Stimulated activated CD4-positive, alpha-beta T cell treated with anti-CD3 and anti-CD28 coated beads, Interleukin-4, amount 100 ng/mL, for 1 hour (primary cell): ENCODE measurements at regions not wholly inside any gene's neighbourhood (a gene's known extent, or its start where the extent isn't known, plus 50 kb on each side); places are given as distances from the start of the nearest gene placed in this dataset.
"Not testable (repeated sequence)": the region's sequence is repeated elsewhere in the genome, so short reads cannot be mapped to it uniquely, and the experiment has no call there.

Experiments
- DNase-seq: peaks from one replicate; pipeline ENCODE4 v3.0.0-alpha.2; 2020

DNA sequence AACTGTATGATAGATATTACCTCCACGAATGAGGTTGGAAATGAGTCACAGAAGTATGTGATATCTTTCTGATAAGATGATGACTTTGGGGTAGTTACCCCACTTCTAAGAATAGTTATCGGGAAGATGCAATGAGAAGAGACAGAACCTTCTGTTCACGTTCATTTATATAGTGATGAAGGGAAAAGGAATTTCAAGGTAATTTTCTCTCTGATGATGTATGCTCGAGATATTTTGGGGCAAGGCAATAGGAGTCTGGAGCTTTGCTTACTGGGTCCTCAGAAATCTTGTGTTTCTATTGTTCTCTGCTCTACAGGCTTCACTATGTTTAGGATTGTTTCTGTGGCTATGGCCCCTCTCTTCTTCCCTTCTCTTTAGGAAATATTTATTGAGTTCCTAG lies 1389.6 kb downstream of the CDH8 start:
- DNase-seq: no peak

GRCh38 chr16:60645541-60645940 lies 1390.7 kb downstream of the CDH8 start:
- no peak for DNase-seq

- no peak for DNase-seq
Measured at GRCh38 chr16:60642956-60643355, 1393.3 kb downstream of the CDH8 start.

DNA sequence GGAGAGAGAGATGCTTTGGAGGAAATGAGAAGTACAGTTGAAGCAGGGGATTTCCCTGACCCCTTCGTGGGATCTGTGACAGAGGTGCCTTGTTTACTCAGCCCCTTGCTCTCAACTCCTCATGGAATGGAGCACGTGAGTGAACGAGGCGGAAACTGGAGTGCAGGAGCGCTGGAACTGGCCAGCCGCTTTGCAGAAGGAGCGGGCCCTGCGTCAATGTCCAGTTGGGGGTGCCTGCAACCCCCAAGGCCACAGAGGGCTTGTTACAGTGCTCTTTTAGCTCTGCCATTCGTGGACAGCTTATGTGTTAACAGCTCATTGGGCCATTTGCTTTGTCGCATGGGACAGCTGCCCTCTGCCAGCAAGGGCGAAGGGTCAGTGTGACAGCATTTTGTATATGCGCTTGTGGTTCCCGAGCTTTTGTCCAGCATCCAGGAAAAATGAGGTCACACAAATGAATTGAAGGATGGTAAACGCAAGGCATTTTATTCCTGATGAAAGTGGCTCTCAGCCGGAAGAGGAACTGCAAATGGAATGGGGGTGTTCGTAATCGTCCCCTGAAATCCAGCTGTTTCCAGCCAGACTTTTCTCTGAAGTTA lies 1395.1 kb downstream of the CDH8 start:
- DNase-seq: no peak

- DNase-seq: no peak
Measured at GRCh38 chr16:60640038-60640437, 1396.2 kb downstream of the CDH8 start.

- not testable (repeated sequence) for DNase-seq
Measured at GRCh38 chr16:60636636-60637035, 1399.6 kb downstream of the CDH8 start.

DNA sequence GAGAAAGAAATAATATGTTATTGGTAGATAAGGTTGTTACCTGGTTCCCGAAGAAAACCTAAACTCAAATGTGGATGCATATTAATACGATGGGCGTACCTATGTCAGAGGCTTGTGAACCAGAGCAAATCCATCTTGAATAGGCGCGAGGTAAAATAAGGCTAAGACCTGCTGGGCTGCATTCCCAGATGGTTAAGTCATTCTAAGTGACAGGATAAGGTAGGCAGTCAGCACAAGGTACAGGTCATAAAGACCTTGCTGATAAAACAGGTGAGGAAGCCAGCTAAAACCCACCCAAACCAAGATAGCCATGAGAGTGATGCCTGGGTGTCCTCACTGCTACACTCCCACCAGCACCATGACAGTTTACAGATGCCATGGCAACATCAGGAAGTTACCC lies 1400.1 kb downstream of the CDH8 start:
- no peak for DNase-seq

- DNase-seq: no peak
Measured at GRCh38 chr16:60635548-60635947, 1400.7 kb downstream of the CDH8 start.

DNA sequence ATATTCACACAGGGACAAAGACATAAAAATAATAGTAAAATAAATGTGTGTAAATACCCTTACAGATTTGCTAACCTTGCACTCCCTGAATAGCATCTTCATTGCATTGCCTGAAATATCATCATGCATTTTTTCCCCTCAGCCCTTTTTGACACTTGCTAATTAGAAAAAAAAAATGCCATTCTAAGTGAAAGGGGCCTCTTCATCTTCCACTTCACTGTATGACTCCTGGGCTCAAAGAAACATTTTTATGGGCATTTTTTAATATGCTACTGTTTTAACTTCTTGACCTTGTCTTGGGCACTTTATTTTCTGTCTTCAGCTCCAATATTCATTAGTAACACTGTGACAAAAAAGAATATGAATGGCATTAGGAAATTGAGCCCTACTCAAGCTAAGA lies 1424.4 kb downstream of the CDH8 start:
- DNase-seq: no peak

DNA sequence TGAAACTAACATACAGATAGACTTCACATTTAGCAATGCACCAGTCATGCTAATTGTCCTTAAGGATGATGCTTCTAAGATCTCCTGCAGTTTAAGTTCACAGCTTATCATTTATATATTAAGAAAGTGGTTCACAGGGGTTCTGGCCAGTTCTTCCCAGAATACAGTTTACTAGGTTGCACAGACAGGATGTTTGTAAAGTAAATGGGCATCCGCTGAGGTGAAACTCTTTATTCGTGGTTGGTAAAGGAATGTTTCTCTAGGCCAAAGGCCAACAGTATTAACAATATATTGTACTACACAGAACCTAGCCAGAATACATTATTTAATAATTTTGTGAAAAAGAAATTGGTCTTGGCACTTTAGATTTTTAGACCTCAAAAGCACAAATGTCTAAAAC lies 1427.3 kb downstream of the CDH8 start:
- DNase-seq: no peak

DNA sequence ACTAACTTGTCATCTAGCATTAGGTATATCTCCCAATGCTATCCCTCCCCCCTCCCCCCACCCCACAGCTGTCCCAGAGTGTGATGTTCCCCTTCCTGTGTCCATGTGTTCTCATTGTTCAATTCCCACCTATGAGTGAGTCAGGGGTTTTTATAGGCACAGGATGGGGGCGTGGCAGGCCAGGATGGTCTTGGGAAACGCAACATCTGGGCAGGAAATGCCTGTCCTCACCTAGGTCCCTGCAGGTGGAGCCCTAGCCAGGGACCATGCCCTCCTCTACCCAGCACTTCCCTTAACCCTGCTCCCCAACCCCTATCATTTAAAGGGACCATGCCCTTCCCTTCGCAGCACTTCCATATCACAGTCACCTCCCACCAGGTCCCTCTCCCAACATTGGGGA lies 1430.6 kb downstream of the CDH8 start:
- DNase-seq: not testable (repeated sequence)

GRCh38 chr16:60605176-60605575 lies 1431.1 kb downstream of the CDH8 start:
- DNase-seq: no peak

- DNase-seq: no peak
Measured at GRCh38 chr16:60586493-60586892, 1449.7 kb downstream of the CDH8 start.

- DNase-seq: no peak
Measured at GRCh38 chr16:60582528-60582927, 1453.7 kb downstream of the CDH8 start.

DNA sequence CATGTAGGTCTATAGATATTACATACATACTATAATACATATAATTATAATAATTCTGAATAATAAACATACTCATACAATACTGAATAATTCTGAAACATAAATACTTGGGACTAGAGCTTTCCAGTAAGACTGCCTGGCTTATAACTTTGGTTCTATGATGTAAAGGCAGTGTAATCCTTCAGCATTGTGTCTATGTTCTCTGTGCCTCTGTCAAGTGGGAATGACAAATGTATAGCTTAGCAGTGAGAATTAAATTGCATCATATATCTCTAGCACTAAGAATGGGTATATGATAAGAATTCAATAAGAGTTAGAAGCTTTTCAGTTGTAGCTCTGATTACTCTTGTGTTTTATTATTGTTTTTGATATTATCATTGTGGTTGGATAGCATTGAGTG lies 1469.3 kb downstream of the CDH8 start:
- DNase-seq: no peak

DNA sequence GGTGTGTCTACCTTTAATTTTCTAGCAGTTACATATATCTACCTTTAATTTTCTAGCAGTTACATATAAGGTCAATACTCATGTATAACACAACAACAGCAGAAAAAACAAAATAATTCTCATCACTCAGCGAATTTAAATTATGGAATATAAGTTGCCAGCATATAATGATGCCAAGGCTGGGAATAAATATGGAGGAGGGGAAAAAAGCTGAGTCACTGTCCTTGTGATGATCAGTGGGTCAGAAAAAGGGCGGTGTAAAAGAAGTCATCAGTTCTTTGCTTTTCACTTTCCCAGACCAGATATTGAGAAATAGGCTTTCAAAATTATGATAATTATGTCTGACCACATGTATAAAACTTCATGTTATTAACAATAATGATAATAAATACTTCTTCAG lies 1471.7 kb downstream of the CDH8 start:
- DNase-seq: no peak

DNA sequence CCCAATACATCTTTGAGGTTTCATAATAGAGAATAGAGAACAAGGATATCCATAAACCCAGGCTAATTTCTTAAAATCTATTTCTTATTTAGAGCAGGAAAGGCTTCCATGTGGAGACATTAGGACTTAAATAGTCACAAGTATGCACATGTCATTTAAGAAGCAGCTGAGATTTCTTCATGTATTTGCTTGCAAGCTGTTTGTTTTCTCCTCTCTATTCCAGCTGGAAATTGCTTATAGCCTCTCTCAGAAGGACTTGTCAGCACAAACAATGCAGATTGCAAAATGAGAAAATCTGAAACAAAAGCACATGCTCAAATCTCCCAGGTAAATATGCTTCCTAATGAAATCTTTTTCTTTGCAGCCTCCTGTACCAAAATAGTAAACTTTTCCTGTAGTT lies 1473.1 kb downstream of the CDH8 start:
- DNase-seq: no peak

GRCh38 chr16:60558936-60559335 lies 1477.3 kb downstream of the CDH8 start:
- no peak for DNase-seq

DNA sequence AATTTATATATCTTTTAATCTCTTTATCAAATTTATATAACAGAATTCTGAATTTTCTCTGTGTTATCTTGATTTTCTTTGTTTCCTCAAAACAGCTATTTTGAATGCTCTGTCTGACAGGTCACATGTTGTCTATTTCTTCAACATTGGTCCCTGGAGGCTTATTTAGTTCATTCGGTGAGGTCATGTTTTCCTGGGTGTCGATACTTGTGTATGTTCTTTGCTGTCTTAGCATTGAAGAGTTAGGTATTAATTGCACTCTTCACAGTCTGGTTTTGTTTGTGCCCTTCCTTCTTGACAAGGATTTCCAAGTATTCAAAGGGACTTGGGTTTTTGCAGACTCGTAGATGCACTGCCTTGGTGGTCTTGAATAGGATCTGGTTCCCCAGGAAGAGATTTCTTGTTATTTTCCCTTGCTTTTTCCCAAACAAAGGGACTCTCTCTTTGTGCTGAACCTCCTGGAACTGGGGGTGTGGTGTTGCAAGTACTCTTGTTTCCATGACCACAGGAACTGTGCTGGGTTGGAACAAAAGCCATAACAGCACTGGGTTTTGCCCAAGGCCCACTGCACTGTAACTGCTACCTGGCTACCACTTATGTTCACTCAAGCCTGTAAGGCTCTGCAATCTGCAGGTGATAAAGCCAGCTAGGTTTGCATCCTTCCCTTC lies 1483.0 kb downstream of the CDH8 start:
- DNase-seq: no peak

DNA sequence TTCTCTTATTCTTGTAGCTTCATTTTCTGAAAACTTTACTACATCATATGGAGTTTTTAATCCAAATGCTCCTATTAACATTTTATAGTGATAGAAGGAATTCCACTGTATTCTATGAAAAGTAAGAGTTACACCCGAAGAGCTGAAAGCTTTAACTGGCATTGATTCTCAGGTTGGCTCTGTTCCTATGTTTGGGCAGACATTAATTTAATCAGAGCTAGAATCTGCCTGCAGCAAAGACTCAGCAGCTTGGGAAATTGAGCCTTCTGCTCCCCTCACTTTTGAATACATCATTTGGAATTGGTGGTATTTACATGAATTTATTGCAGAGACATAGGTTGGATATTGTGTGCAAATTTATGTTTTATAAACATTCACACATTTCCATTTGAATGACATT lies 1494.7 kb downstream of the CDH8 start:
- DNase-seq: no peak

GRCh38 chr16:60510941-60511340 lies 1525.3 kb downstream of the CDH8 start:
- DNase-seq: no peak

- no peak for DNase-seq
Measured at GRCh38 chr16:60510208-60510607, 1526.0 kb downstream of the CDH8 start.

DNA sequence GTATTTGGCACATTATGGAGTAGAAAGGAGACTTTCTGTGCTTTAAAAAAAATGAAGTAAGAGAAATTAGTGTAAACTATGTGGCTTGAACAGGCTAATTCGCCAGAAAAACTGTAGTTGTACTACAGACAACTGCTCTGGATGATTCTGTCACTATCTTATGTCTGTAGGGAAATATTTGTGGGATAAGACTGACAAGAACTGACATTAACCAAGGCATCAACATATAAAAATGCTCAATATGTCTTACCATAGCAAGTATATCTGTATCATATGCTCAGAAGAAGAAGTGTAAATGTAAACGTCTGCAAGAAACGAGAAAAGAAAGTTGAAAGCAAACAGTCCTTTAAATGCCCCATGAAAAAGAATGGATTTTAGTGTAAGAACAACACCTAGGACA lies 1545.0 kb downstream of the CDH8 start:
- DNase-seq: no peak

- no peak for DNase-seq
Measured at GRCh38 chr16:60485872-60486489, 1550.3 kb downstream of the CDH8 start.

- no peak for DNase-seq
Measured at GRCh38 chr16:60484901-60485300, 1551.3 kb downstream of the CDH8 start.
